HT-29 (cell line): ENCODE measurements at regions not wholly inside any gene's neighbourhood (a gene's known extent, or its start where the extent isn't known, plus 50 kb on each side); places are given as distances from the start of the nearest gene placed in this dataset.
"Not testable (repeated sequence)": the region's sequence is repeated elsewhere in the genome, so short reads cannot be mapped to it uniquely, and the experiment has no call there.

Source experiments
- DNase-seq: peaks from one replicate; pipeline ENCODE4 v3.0.0-alpha.2; 2015; ENCODE audit warnings: low spot score

GRCh38 chr16:65807858-65808257 lies 558.6 kb upstream of the CDH5 start:
- DNase-seq = no peak

- not testable (repeated sequence) for DNase-seq
Measured at GRCh38 chr16:65805704-65806103, 560.8 kb upstream of the CDH5 start.

- DNase-seq = no peak
Measured at GRCh38 chr16:65796481-65796880, 570.0 kb upstream of the CDH5 start.

GRCh38 chr16:65794973-65795372 lies 571.5 kb upstream of the CDH5 start:
- DNase-seq = no peak

GRCh38 chr16:65793781-65794180 lies 572.7 kb upstream of the CDH5 start:
- no peak for DNase-seq

- DNase-seq = no peak
Measured at GRCh38 chr16:65790768-65791167, 575.7 kb upstream of the CDH5 start.

GRCh38 chr16:65789161-65789945 lies 577.1 kb upstream of the CDH5 start:
- DNase-seq = no peak

GRCh38 chr16:65788434-65789140 lies 577.9 kb upstream of the CDH5 start:
- DNase-seq = no peak

GRCh38 chr16:65787921-65788320 lies 578.6 kb upstream of the CDH5 start:
- no peak for DNase-seq

- no peak for DNase-seq
Measured at GRCh38 chr16:65786916-65787315, 579.6 kb upstream of the CDH5 start.

- no peak for DNase-seq
Measured at GRCh38 chr16:65783709-65784474, 582.6 kb upstream of the CDH5 start.

GRCh38 chr16:65782611-65783600 lies 583.6 kb upstream of the CDH5 start:
- no peak for DNase-seq

- DNase-seq = no peak
Measured at GRCh38 chr16:65781855-65782254, 584.6 kb upstream of the CDH5 start.

GRCh38 chr16:65781363-65781762 lies 585.1 kb upstream of the CDH5 start:
- no peak for DNase-seq

GRCh38 chr16:65779201-65779600 lies 587.3 kb upstream of the CDH5 start:
- DNase-seq = no peak

GRCh38 chr16:65776639-65777183 lies 589.8 kb upstream of the CDH5 start:
- no peak for DNase-seq

GRCh38 chr16:65775829-65776228 lies 590.7 kb upstream of the CDH5 start:
- DNase-seq = no peak

- no peak for DNase-seq
Measured at GRCh38 chr16:65774350-65774749, 592.1 kb upstream of the CDH5 start.

- no peak for DNase-seq
Measured at GRCh38 chr16:65773301-65773874, 593.1 kb upstream of the CDH5 start.

- no peak for DNase-seq
Measured at GRCh38 chr16:65772134-65772732, 594.3 kb upstream of the CDH5 start.
